DOHH2 (cell line): ENCODE measurements at regions not wholly inside any gene's neighbourhood (a gene's known extent, or its start where the extent isn't known, plus 50 kb on each side); places are given as distances from the start of the nearest gene placed in this dataset.

Source experiments
- H3F3A ChIP-seq: fragments of 200-600 bp; sonication (generic), shearing (Covaris generic); 2 replicates; pipeline ENCODE4 v1.6.0; 2016; ENCODE audit warnings: antibody characterized with exemption, mild to moderate bottlenecking; ENCODE audit not compliant: control insufficient read depth, insufficient read depth
- H3K27ac ChIP-seq: fragments of 200-600 bp; sonication (generic); 2 replicates; pipeline ENCODE4 v1.5.1; 2014; ENCODE audit warnings: low read depth, mild to moderate bottlenecking, low read length, moderate library complexity
- H3K27me3 ChIP-seq: fragments of 200-600 bp; sonication (generic); 2 replicates; pipeline ENCODE4 v1.6.1; 2014; ENCODE audit warnings: mild to moderate bottlenecking, low read length, mixed read lengths; ENCODE audit not compliant: control insufficient read depth
- H3K36me3 ChIP-seq: fragments of 200-600 bp; sonication (generic); 2 replicates; pipeline ENCODE4 v1.6.1; 2014; ENCODE audit warnings: mild to moderate bottlenecking, low read length, moderate library complexity, mixed read lengths; ENCODE audit not compliant: control insufficient read depth
- H3K4me1 ChIP-seq: fragments of 200-600 bp; sonication (generic); 2 replicates; pipeline ENCODE4 v1.6.1; 2014; ENCODE audit warnings: mild to moderate bottlenecking, low read length, mixed read lengths; ENCODE audit not compliant: control insufficient read depth
- H3K4me2 ChIP-seq: fragments of 200-600 bp; sonication (generic); 2 replicates; pipeline ENCODE4 v1.6.0; 2014; ENCODE audit warnings: mild to moderate bottlenecking, low read length, moderate library complexity
- H3K4me3 ChIP-seq: fragments of 200-600 bp; sonication (generic); 2 replicates; pipeline ENCODE4 v1.5.1; 2014; ENCODE audit warnings: mild to moderate bottlenecking, low read length, mixed read lengths
- H3K79me2 ChIP-seq: fragments of 200-600 bp; sonication (generic); 2 replicates; pipeline ENCODE4 v1.6.1; 2014; ENCODE audit warnings: mild to moderate bottlenecking, low read length, mixed read lengths; ENCODE audit not compliant: control insufficient read depth
- H3K9me2 ChIP-seq: fragments of 200-600 bp; sonication (generic); replicated peaks from 2 replicates; pipeline ENCODE4 v1.6.1; 2014; ENCODE audit warnings: mild to moderate bottlenecking, low read length, mixed read lengths; ENCODE audit not compliant: control insufficient read depth
- H3K9me3 ChIP-seq: fragments of 200-600 bp; sonication (generic); 2 replicates; pipeline ENCODE4 v1.6.1; 2014; ENCODE audit warnings: antibody characterized with exemption, low read length, mixed read lengths; ENCODE audit not compliant: control insufficient read depth, insufficient read depth
- H4K20me1 ChIP-seq: fragments of 200-600 bp; sonication (generic); 2 replicates; pipeline ENCODE4 v1.6.0; 2014; ENCODE audit warnings: low read depth, mild to moderate bottlenecking, antibody characterized with exemption, low read length, moderate library complexity; ENCODE audit not compliant: control insufficient read depth, insufficient read depth
- EZH2phosphoT487 ChIP-seq: fragments of 200-600 bp; sonication (generic); IDR thresholded peaks from 2 replicates; pipeline ENCODE4 v1.6.1; 2017; ENCODE audit warnings: borderline replicate concordance, mild to moderate bottlenecking, antibody characterized with exemption, low read length, moderate library complexity, mixed read lengths
- TF ChIP-seq, protein P1 (sequence below): fragments of 200-600 bp; sonication (generic); IDR thresholded peaks from one replicate; pipeline ENCODE4 v1.5.1; 2014; ENCODE audit warnings: antibody characterized with exemption, mild to moderate bottlenecking, low read depth, low read length; ENCODE audit not compliant: poor library complexity, severe bottlenecking

- Histone ChIP-seq H3K36me3 (peaks cover 47% of the 10 kb centered on the region), H3K9me2 (no peaks in the 10 kb centered on the region), H3F3A (no peaks in the 10 kb centered on the region), H3K27me3 (no peaks in the 10 kb centered on the region), H4K20me1 (peaks cover 18% of the 10 kb centered on the region), H3K79me2 (peaks cover 89% of the 10 kb centered on the region), H3K4me1 (peaks cover 22% of the 10 kb centered on the region), H3K4me3 (no peak overlapping the region), H3K27ac (no peak overlapping the region), H3K9me3 (no peaks in the 10 kb centered on the region), H3K4me2 (no peak overlapping the region)
- TF ChIP-seq, protein P1, sequence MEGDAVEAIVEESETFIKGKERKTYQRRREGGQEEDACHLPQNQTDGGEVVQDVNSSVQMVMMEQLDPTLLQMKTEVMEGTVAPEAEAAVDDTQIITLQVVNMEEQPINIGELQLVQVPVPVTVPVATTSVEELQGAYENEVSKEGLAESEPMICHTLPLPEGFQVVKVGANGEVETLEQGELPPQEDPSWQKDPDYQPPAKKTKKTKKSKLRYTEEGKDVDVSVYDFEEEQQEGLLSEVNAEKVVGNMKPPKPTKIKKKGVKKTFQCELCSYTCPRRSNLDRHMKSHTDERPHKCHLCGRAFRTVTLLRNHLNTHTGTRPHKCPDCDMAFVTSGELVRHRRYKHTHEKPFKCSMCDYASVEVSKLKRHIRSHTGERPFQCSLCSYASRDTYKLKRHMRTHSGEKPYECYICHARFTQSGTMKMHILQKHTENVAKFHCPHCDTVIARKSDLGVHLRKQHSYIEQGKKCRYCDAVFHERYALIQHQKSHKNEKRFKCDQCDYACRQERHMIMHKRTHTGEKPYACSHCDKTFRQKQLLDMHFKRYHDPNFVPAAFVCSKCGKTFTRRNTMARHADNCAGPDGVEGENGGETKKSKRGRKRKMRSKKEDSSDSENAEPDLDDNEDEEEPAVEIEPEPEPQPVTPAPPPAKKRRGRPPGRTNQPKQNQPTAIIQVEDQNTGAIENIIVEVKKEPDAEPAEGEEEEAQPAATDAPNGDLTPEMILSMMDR, result no peak
- TF ChIP-seq EZH2phosphoT487, result no peak
These were observed 60.3 kb downstream of the ARHGAP35 start for GRCh38 chr19:46921071-46921470.

DNA sequence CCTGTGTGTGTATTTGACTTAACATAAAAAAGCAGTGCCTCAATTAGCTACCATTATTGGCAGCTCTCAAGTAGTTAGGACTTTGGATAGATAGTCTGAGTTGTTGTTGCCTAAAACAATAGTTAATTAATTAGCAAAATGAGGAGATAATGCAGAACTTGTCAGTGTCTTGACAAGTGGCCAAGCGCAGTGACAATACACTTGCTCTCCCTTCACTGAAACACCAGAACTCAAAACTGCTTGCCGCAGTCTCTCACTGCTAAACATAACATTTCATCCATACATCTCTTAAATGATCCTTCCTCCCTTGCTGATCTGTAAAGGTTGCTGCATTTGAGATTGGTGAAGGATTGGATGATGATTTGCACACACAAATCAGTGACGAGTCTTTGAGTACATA lies 61.7 kb downstream of the ARHGAP35 start:
- H3K79me2 ChIP-seq, result peaks cover 90% of the 10 kb centered on the region
- peaks cover 36% of the 10 kb centered on the region for H3K4me1 ChIP-seq
- H4K20me1 ChIP-seq, result peaks cover 18% of the 10 kb centered on the region
- no peaks in the 10 kb centered on the region for H3K27me3 ChIP-seq
- H3K27ac ChIP-seq, result no peak overlapping the region
- no peak overlapping the region for H3K4me3 ChIP-seq
- H3K9me3 ChIP-seq, result no peaks in the 10 kb centered on the region
- no peaks in the 10 kb centered on the region for H3K9me2 ChIP-seq
- no peaks in the 10 kb centered on the region for H3F3A ChIP-seq
- peaks cover 47% of the 10 kb centered on the region for H3K36me3 ChIP-seq
- H3K4me2 ChIP-seq, result no peak overlapping the region
- TF ChIP-seq EZH2phosphoT487, result no peak
- TF ChIP-seq, protein P1, result no peak

DNA sequence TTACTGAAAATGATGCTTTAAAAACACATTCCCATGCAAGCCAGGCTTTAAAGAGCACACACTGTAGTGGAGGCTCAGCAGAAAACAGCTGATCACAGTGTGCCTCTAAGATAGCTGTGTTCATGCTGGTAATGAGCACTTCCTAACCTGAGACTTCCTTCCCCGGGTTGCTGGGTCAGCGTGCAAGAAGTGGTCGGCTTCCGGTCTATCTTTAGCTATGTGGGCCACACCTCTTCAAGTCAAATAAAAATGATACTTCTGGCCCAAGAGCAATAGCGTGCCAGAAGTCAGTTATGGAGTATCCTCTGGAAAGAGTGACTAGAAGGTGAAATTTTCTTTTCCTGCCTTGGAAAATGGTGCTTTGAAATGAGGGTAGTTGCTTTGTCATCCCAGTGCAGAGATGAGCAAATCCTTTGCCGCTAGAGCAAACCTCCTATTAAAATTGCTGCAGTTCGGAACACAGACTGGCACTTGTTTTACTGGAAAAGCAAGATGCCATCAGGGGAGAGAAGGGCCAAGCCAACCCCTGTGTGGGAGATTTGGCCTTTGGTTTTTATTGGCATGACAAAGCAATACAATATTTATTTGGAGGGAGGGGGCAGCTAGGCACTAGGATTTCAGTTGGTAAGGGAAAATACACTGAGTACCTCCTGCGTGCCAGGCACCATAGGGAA lies 64.2 kb downstream of the ARHGAP35 start:
- Histone ChIP-seq H3K4me3 (peak overlapping the region; percentile 9; the same call in 1 of the 2 replicates), H3K4me2 (peak overlapping the region; percentile 51), H3K79me2 (peaks cover 88% of the 10 kb centered on the region), H3K4me1 (peaks cover 46% of the 10 kb centered on the region), H3K27me3 (no peaks in the 10 kb centered on the region), H4K20me1 (peaks cover 18% of the 10 kb centered on the region), H3F3A (no peaks in the 10 kb centered on the region), H3K9me3 (no peaks in the 10 kb centered on the region), H3K27ac (no peak overlapping the region), H3K36me3 (peaks cover 30% of the 10 kb centered on the region), H3K9me2 (no peaks in the 10 kb centered on the region)
- TF ChIP-seq EZH2phosphoT487, result no peak
- TF ChIP-seq, protein P1, result no peak
